Stimulated activated CD4-positive, alpha-beta T cell treated with anti-CD3 and anti-CD28 coated beads, Interleukin-4, amount 100 ng/mL, for 48 hours (primary cell): ENCODE measurements at regions not wholly inside any gene's neighbourhood (a gene's known extent, or its start where the extent isn't known, plus 50 kb on each side); places are given as distances from the start of the nearest gene placed in this dataset.
"Not testable (repeated sequence)": the region's sequence is repeated elsewhere in the genome, so short reads cannot be mapped to it uniquely, and the experiment has no call there.

Experiments
- DNase-seq, 2 donors: peaks; one replicate each; pipeline ENCODE4 v3.0.0-alpha.2; 2020; ENCODE audit warnings: low read depth in 2 of 2

- no peak for DNase-seq
These were observed 2002.5 kb upstream of the TENM3 start for GRCh38 chr4:180240670-180241069.

GRCh38 chr4:180253419-180253818 is 1989.8 kb upstream of the TENM3 start:
- no peak for DNase-seq

- no peak for DNase-seq
These were observed 1981.9 kb upstream of the TENM3 start for GRCh38 chr4:180261346-180261745.

- DNase-seq: no peak
These were observed 1963.1 kb upstream of the TENM3 start for GRCh38 chr4:180280076-180280475.

- no peak for DNase-seq
These were observed 1962.4 kb upstream of the TENM3 start for GRCh38 chr4:180280726-180281297.

DNA sequence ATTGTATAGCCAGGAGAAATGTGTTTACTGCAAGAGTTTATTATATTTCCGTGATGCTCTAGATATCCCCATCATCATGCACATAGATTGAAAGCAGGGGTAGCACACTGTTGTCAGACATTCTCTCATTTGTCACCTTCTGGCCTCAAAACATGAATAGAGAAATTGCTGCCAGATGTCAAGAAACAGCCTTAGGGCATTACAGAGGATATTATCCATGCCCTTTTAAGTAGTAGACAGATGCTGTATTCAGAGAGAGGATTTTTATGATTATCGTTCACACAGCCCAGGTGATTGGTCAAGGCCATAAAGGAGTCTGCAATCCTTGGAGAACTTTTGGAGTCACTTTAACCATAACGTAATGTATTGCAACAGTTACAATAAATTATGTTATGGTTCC is 1961.5 kb upstream of the TENM3 start:
- no peak for DNase-seq

GRCh38 chr4:180284267-180284666 is 1958.9 kb upstream of the TENM3 start:
- no peak for DNase-seq

DNA sequence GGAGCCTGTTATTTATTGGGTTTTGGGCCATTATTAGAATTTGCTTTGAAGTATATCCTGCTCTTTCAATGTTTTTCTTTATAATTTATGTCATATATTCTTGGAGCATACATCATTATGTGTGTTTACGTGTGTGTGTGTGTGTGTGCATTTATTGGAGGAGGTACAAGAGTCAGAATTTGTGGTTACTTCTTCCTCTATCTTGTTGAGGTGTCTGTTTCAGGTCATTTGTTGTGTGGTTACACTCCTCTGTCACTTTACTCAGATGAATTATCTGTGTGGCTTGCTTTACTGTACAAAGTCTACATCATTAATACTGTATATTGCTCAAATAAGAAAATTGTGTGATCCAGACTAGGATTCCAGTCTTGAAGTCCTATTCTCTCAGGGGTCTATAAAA is 1957.4 kb upstream of the TENM3 start:
- no peak for DNase-seq

- DNase-seq: no peak
These were observed 1950.9 kb upstream of the TENM3 start for GRCh38 chr4:180292339-180292738.

DNA sequence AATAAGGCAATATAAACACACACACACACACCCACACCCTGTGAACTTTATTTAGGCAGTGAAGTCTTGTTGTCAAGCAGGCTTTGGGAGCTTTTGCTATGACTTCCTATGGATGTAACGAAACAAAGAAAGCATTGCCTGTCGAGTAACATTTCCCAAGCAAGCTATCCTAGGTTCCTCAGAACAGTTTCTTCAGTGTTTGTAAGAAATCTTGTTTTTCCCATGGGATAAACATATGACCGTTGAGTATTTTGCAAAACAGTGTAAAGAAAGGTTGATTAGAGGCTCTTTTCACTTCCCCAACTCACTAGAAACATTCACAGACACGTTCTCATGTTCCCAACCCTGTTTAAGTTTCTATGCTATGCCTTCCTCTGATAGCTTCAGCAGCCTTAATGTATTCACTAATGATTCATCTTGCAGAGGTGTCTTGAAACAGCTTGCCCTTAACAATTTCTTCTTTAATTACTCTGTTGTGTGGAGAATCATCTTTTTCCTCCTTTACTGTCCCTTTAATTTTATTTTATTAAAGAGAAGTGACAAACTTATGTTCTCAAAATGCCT is 1947.1 kb upstream of the TENM3 start:
- no peak for DNase-seq

DNA sequence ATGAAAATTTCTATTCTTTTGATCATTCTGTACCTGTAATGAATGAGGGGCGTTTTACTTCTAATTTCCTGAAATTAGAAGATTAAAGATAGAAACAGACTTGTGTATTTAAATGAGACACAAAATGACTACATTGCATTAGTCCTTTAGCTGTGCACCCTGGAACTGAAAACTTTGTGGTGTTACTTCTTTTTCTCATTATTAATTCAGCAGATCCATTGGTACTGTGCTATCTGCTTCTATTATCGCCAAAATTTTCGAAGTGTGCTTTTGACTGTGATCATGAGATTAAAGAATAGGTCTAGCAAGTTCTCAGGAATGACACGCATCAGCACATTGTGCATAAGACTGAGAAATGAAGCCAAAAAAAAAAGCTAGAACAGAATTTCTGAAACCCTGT is 1938.9 kb upstream of the TENM3 start:
- DNase-seq: no peak

- no peak for DNase-seq
These were observed 1932.6 kb upstream of the TENM3 start for GRCh38 chr4:180310616-180311015.

- no peak for DNase-seq
These were observed 1928.2 kb upstream of the TENM3 start for GRCh38 chr4:180314972-180315371.

- DNase-seq: no peak
These were observed 1912.7 kb upstream of the TENM3 start for GRCh38 chr4:180330521-180330920.

GRCh38 chr4:180333162-180333561 is 1910.0 kb upstream of the TENM3 start:
- DNase-seq: no peak

GRCh38 chr4:180335566-180335965 is 1907.6 kb upstream of the TENM3 start:
- DNase-seq: no peak

DNA sequence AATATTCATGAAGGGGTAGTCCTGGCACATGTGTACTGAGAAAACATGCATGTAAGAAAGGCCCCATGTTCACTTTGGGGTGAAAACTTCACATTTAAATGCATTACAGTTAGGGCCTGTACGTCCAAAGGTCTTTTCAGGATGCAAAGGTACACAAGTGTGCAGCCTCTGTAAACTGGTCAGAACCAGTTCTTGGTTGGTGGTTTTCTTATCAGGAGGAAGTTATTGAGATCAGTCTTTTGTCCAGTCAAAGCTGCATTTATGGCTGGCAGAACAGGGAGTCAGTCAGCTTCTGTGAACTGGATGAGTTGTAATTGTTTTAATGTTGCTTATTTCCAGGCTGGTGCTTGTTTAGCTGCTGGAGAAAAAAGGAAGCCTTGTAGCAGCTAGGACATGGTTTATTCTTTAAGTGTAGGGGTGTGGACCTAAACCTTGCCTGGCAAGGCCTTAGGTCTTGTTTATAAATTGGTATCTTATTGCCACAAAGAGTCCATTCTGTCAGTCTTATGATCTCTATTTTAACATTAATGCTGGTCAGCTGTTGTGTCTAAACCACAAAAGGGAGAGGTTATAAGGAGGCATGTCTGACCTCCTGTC is 1906.6 kb upstream of the TENM3 start:
- no peak for DNase-seq

- no peak for DNase-seq
These were observed 1901.3 kb upstream of the TENM3 start for GRCh38 chr4:180341926-180342325.

- no peak for DNase-seq
These were observed 1892.3 kb upstream of the TENM3 start for GRCh38 chr4:180350901-180351300.

DNA sequence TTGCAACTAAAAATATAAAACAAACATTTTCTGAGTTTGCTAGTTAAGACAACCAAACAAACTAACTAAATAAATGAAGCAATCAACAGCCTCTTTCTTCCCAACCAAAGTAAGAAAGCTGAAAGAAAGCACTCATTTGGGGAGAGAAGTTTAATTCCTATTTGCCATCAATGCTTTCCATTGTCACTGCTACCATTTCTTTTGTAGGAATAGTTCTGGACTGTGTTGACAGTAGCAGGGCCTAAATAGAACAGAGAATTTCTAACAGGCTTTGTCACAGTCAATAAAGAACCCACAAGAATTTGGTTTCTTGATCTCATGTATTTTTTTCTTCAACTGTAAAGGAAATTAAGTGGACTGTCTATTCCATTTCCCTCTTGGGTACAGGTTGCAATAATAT is 1886.4 kb upstream of the TENM3 start:
- no peak for DNase-seq

GRCh38 chr4:180360113-180360512 is 1883.1 kb upstream of the TENM3 start:
- DNase-seq: not testable (repeated sequence)

DNA sequence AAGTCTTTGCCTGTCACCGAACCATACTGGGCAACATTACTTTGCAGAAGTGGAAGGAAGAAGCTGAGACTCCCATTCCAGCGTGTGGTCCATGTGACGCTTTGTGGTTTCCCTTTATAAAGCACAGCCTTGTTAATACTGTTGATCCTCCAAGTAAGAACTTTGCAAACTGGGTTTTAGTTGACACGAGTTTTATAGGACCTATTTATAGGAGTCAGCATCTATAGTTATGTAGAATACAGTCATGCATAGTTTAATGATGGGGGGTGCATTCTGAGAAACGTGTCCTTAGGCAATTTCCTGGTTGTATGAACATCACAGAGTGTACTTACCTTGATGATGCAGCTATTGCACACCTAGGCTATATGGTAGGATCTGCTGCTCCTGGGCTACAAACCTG is 1879.4 kb upstream of the TENM3 start:
- no peak for DNase-seq

GRCh38 chr4:180372691-180373090 is 1870.5 kb upstream of the TENM3 start:
- DNase-seq: no peak

GRCh38 chr4:180377741-180378140 is 1865.5 kb upstream of the TENM3 start:
- DNase-seq: no peak
